Common myeloid progenitor, CD34-positive (primary cell): ENCODE measurements at regions not wholly inside any gene's neighbourhood (a gene's known extent, or its start where the extent isn't known, plus 50 kb on each side); places are given as distances from the start of the nearest gene placed in this dataset.

Source experiments
- CTCF ChIA-PET: fragments of 350-600 bp; sonication (Branson Sonifier 250); formaldehyde crosslinking; loops from one replicate; lab custom pipeline; 2021; ENCODE audit warnings: antibody characterized with exemption; lab: Charles Lee
- POLR2A ChIA-PET: fragments of 350-600 bp; sonication (Branson Sonifier 250); formaldehyde crosslinking; loops from one replicate; lab custom pipeline; 2021; ENCODE audit warnings: antibody characterized with exemption; lab: Charles Lee
- DNase-seq, 3 donors: peaks; one replicate each; pipeline versions ENCODE4 v3.0.0 to v3.0.0-alpha.2; 2013
- H3K27ac ChIP-seq, 2 experiments: 1 replicate in 1 of 2; 2 replicates in 1 of 2; pipeline ENCODE4 v1.7.0; 2013; ENCODE audit warnings: inconsistent platforms in 2 of 2, low read length in 2 of 2, mild to moderate bottlenecking in 2 of 2, low read depth in 1 of 2, moderate library complexity in 1 of 2; ENCODE audit not compliant: severe bottlenecking in 2 of 2, insufficient read depth in 1 of 2, poor library complexity in 1 of 2
- H3K27me3 ChIP-seq, 5 experiments: replicated peaks in 2 of 5; 1 replicate in 3 of 5; 2 replicates in 2 of 5; pipeline versions ENCODE4 v1.6.1 to v1.7.0; 2013; ENCODE audit warnings: low read length in 4 of 5, mild to moderate bottlenecking in 2 of 5, moderate library complexity in 2 of 5, inconsistent platforms in 1 of 5; ENCODE audit not compliant: insufficient read depth in 5 of 5, control insufficient read depth in 4 of 5
- H3K36me3 ChIP-seq, 4 experiments: 1 replicate in 2 of 4; 2 replicates in 2 of 4; pipeline versions ENCODE4 v1.6.1 to v1.7.0; 2013; ENCODE audit warnings: low read length in 3 of 4, control low read depth in 1 of 4, mild to moderate bottlenecking in 1 of 4; ENCODE audit not compliant: control insufficient read depth in 4 of 4, insufficient read depth in 4 of 4
- H3K4me1 ChIP-seq, 4 experiments: 1 replicate in 3 of 4; 2 replicates in 1 of 4; pipeline versions ENCODE4 v1.6.1 to v1.7.1; 2013; ENCODE audit warnings: low read length in 3 of 4, mild to moderate bottlenecking in 3 of 4, control low read depth in 1 of 4, inconsistent platforms in 1 of 4, moderate library complexity in 1 of 4; ENCODE audit not compliant: control insufficient read depth in 4 of 4, insufficient read depth in 4 of 4; ENCODE audit errors: control extremely low read depth in 1 of 4
- H3K4me3 ChIP-seq, 7 experiments: 1 replicate in 4 of 7; 2 replicates in 3 of 7; pipeline versions ENCODE4 v1.5.1 to v1.7.0; 2013; ENCODE audit warnings: mild to moderate bottlenecking in 7 of 7, low read length in 6 of 7, moderate library complexity in 6 of 7, inconsistent platforms in 2 of 7, low read depth in 2 of 7, control low read depth in 1 of 7; ENCODE audit not compliant: insufficient read depth in 4 of 7, control insufficient read depth in 1 of 7; ENCODE audit errors: extremely low read depth in 1 of 7
- H3K9me3 ChIP-seq, 5 experiments: 1 replicate in 4 of 5; 2 replicates in 1 of 5; pipeline versions ENCODE4 v1.6.1 to v1.7.1; 2013; ENCODE audit warnings: low read length in 4 of 5, mild to moderate bottlenecking in 2 of 5, inconsistent platforms in 1 of 5, low read depth in 1 of 5, moderate library complexity in 1 of 5; ENCODE audit not compliant: control insufficient read depth in 4 of 5, insufficient read depth in 2 of 5; ENCODE audit errors: control extremely low read depth in 1 of 5
- WGBS: methylation state at CpG from one replicate; pipeline ENCODE4 v1.1.5; 2013; ENCODE audit not compliant: insufficient coverage; 5-methylcytosine and 5-hydroxymethylcytosine counted together

DNA sequence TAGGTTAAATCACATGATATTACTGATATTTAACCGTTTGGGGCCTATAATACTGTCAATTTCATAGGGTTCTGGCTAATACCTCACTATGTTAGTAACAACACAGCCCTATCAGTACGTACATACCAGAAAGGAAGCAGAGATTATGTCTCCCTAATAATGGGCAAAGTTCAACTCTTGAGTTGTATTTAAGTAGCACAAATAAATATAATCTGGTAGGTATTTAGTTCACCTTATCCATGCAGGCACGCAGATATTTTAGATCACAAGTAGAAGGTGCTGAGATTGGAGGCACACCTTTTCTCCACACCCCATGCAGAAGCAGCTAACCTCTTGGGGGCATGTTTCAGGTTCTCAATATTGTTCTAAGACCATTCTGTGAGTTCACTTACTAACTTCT, 118.9 kb downstream of the IRS1 start:
- Histone ChIP-seq H3K27ac (no peak overlapping the region), H3K27me3 (peaks cover 3 to 83% (median 7%) of the 10 kb centered on the region in 5 experiments), H3K9me3 (peaks cover 0 to 5% (median 0%) of the 10 kb centered on the region in 5 experiments), H3K4me1 (no peaks in the 10 kb centered on the region), H3K4me3 (no peak overlapping the region), H3K36me3 (no peaks in the 10 kb centered on the region)
- no peak for DNase-seq
- CTCF ChIA-PET = no interaction called here
- POLR2A ChIA-PET = no interaction called here
- no CpG with 5 or more reads among the region's 3 CpGs for WGBS

GRCh38 chr2:226679389-226680065, 120.1 kb downstream of the IRS1 start:
- ChIA-PET POLR2A (no interaction called here), CTCF (no interaction called here)
- DNase-seq = no peak
- WGBS = 94% methylated on average over 6 of the region's 7 CpGs
- peaks cover 0 to 5% (median 0%) of the 10 kb centered on the region in 5 experiments for H3K9me3 ChIP-seq
- H3K4me1 ChIP-seq = no peaks in the 10 kb centered on the region
- peaks cover 6 to 76% (median 7%) of the 10 kb centered on the region in 5 experiments for H3K27me3 ChIP-seq
- H3K36me3 ChIP-seq = no peaks in the 10 kb centered on the region
- H3K4me3 ChIP-seq = no peak overlapping the region
- H3K27ac ChIP-seq = no peak overlapping the region

- DNase-seq = no peak
- no peak overlapping the region for H3K27ac ChIP-seq
- no peaks in the 10 kb centered on the region for H3K36me3 ChIP-seq
- H3K9me3 ChIP-seq = peaks cover 0 to 5% (median 0%) of the 10 kb centered on the region in 5 experiments
- peaks cover 0 to 2% (median under 1%) of the 10 kb centered on the region in 4 experiments for H3K4me1 ChIP-seq
- WGBS = 100% methylated on average over 1 of the region's 4 CpGs
- H3K4me3 ChIP-seq = no peak overlapping the region
- peaks cover 6 to 66% (median 9%) of the 10 kb centered on the region in 5 experiments for H3K27me3 ChIP-seq
- CTCF ChIA-PET = no interaction called here
- POLR2A ChIA-PET = no interaction called here
These were observed 121.2 kb downstream of the IRS1 start for GRCh38 chr2:226678422-226678821.

- H3K9me3 ChIP-seq = peaks cover 0 to 5% (median 0%) of the 10 kb centered on the region in 5 experiments
- H3K36me3 ChIP-seq = no peaks in the 10 kb centered on the region
- no peak for DNase-seq
- H3K4me1 ChIP-seq = peaks cover 0 to 6% (median 2%) of the 10 kb centered on the region in 4 experiments
- ChIA-PET POLR2A (no interaction called here), CTCF (no interaction called here)
- H3K4me3 ChIP-seq = no peak overlapping the region
- peaks cover 6 to 60% (median 10%) of the 10 kb centered on the region in 5 experiments for H3K27me3 ChIP-seq
- no peak overlapping the region for H3K27ac ChIP-seq
- WGBS = 100% methylated on average over 1 of the region's 4 CpGs
These were observed 122.5 kb downstream of the IRS1 start for GRCh38 chr2:226677080-226677479.

- Histone ChIP-seq H3K9me3 (peaks cover 0 to 4% (median 0%) of the 10 kb centered on the region in 5 experiments), H3K27ac (no peak overlapping the region), H3K4me1 (peaks cover 0 to 6% (median 2%) of the 10 kb centered on the region in 4 experiments), H3K27me3 (peaks cover 7 to 60% (median 10%) of the 10 kb centered on the region in 5 experiments), H3K4me3 (no peak overlapping the region), H3K36me3 (no peaks in the 10 kb centered on the region)
- WGBS = 83% methylated on average over 1 of the region's 1 CpG
- ChIA-PET CTCF (interaction anchor here (1.6 kb wide), 1 partner anchor 20 kb away, joined by 4 read pairs; no protein-coding TSS in a partner anchor), POLR2A (no interaction called here)
- DNase-seq = no peak
These were observed 123.0 kb downstream of the IRS1 start for GRCh38 chr2:226676618-226677017.

- no peaks in the 10 kb centered on the region for H3K9me3 ChIP-seq
- H3K27me3 ChIP-seq = peaks cover 7 to 66% (median 13%) of the 10 kb centered on the region in 5 experiments
- ChIA-PET POLR2A (no interaction called here), CTCF (no interaction called here)
- peaks cover 0 to 6% (median 2%) of the 10 kb centered on the region in 4 experiments for H3K4me1 ChIP-seq
- WGBS = no CpG with 5 or more reads among the region's 2 CpGs
- no peak for DNase-seq
- no peak overlapping the region for H3K4me3 ChIP-seq
- H3K36me3 ChIP-seq = no peaks in the 10 kb centered on the region
- H3K27ac ChIP-seq = no peak overlapping the region
These were observed 125.5 kb downstream of the IRS1 start for GRCh38 chr2:226674123-226674522.

GRCh38 chr2:226673314-226673723, 126.3 kb downstream of the IRS1 start:
- no peak overlapping the region for H3K4me3 ChIP-seq
- H3K36me3 ChIP-seq = no peaks in the 10 kb centered on the region
- no peaks in the 10 kb centered on the region for H3K9me3 ChIP-seq
- peaks cover 0 to 6% (median 2%) of the 10 kb centered on the region in 4 experiments for H3K4me1 ChIP-seq
- DNase-seq = peak; percentile 24 to 66 (median 58)
- POLR2A ChIA-PET = interaction anchor here (0.7 kb wide), 1 partner anchor 17 kb away, joined by 3 read pairs; no protein-coding TSS in a partner anchor
- peaks cover 9 to 70% (median 13%) of the 10 kb centered on the region in 5 experiments for H3K27me3 ChIP-seq
- WGBS = 0% methylated on average over 4 of the region's 4 CpGs
- no peak overlapping the region for H3K27ac ChIP-seq
- CTCF ChIA-PET = no interaction called here
